ENCODE measurements at regions not wholly inside any gene's neighbourhood (a gene's known extent, or its start where the extent isn't known, plus 50 kb on each side); places are given as distances from the start of the nearest gene placed in this dataset.

DNA sequence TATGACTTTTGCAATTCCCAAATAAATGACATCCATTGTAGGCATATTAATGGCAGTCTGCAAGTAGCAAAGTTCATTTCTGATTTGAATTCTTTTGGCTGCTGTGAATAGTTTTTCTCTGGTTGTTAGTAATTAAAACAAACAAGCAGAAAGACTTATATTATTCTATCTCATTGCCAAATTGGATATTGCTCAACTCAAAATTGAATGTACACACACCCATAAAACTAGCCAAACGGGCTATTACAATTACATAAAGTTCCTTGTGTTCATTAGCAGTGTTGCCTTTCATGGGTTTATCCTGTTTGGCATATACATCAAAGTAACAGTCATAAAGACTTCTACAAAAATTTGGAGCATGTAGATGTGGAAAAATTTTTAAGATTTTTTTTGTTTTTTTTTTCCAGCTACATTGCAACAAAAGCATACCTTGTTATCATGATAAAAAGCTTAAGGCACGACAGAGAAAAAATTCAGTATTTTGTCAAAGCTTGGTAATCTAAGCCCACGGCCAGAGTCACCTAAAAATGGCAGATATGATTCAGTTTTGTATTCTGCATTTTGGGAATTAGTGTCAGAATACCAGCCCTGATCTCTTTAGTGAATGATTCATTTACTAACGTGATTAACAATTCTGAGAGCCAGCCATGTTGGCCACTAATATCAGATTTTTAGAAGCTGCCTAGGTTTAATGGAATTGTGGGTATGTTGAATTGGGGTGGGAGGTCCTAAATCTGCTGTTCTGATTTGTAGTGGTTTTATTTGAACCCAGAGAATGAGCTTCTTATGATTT lies 108.4 kb downstream of the KLF5 start:
- TF ChIP-seq EZH2 (IDR thresholded peaks at IDR 0.05) (no peak), POLR2AphosphoS5 (IDR thresholded peaks at IDR 0.05; ENCODE audit: borderline replicate concordance, low read depth, low read length) (no peak), FOXP2 (optimal IDR thresholded peaks at IDR 0.05; ENCODE audit: control extremely low read depth, extremely low read length, insufficient read depth) (no peak)

Measured in SK-N-MC (cell line).